IMR-90 (cell line): ENCODE measurements at regions not wholly inside any gene's neighbourhood (a gene's known extent, or its start where the extent isn't known, plus 50 kb on each side); places are given as distances from the start of the nearest gene placed in this dataset.

Source experiments
- ATAC-seq: fragments of 200-7000 bp; cut with Tn5 transposase; 2 replicates; pipeline ENCODE4 v1.9.1; 2020; ENCODE audit warnings: low read depth, mild to moderate bottlenecking, moderate library complexity
- BruUV-seq: library from RNA; stranded (reverse); fragments of 400-500 nt; replicated peaks from 2 replicates; lab custom pipeline; 2021; lab: Mats Ljungman, UMichigan
- CTCF ChIA-PET: fragments of 300-600 bp; formaldehyde crosslinking; extraction: SDS; loops from one replicate; lab custom pipeline; 2021; ENCODE audit warnings: antibody characterized with exemption; lab: Yijun Ruan, JAX
- POLR2A ChIA-PET: fragments of 300-600 bp; sonication (Branson Sonifier 250); formaldehyde crosslinking; loops from one replicate; lab custom pipeline; 2022; ENCODE audit warnings: antibody characterized with exemption; ENCODE audit not compliant: unreplicated experiment; lab: Charles Lee
- DNase-seq: peaks from one replicate; pipeline ENCODE4 v3.0.0; 2013
- H2AFZ ChIP-seq: replicated peaks from 2 replicates; pipeline ENCODE3; 2013; ENCODE audit warnings: low read length, mild to moderate bottlenecking; ENCODE audit not compliant: poor library complexity
- H2AK5ac ChIP-seq: 2 replicates; pipeline ENCODE4 v1.6.1; 2013; ENCODE audit warnings: low read depth, low read length, inconsistent platforms
- H2AK9ac ChIP-seq: replicated peaks from 2 replicates; pipeline ENCODE3; 2013; ENCODE audit warnings: mild to moderate bottlenecking, low read depth, low read length, moderate library complexity; ENCODE audit not compliant: poor library complexity
- H2BK120ac ChIP-seq: 2 replicates; pipeline ENCODE4 v1.6.1; 2013; ENCODE audit warnings: low read depth, low read length, inconsistent platforms
- H2BK15ac ChIP-seq: 3 replicates; pipeline ENCODE4 v1.6.1; 2013; ENCODE audit warnings: low read depth, low read length, inconsistent platforms
- H2BK20ac ChIP-seq: 2 replicates; pipeline ENCODE4 v1.6.1; 2013; ENCODE audit warnings: low read depth, mild to moderate bottlenecking, inconsistent platforms, low read length, moderate library complexity
- H2BK5ac ChIP-seq: 2 replicates; pipeline ENCODE4 v1.6.1; 2013; ENCODE audit warnings: mild to moderate bottlenecking, low read depth, low read length, inconsistent platforms; ENCODE audit not compliant: poor library complexity, severe bottlenecking
- H3K14ac ChIP-seq: replicated peaks from 2 replicates; pipeline ENCODE4 v1.6.1; 2013; ENCODE audit warnings: low read depth, low read length, inconsistent platforms
- H3K18ac ChIP-seq: 2 replicates; pipeline ENCODE4 v1.6.1; 2013; ENCODE audit warnings: low read depth, low read length, control low read depth
- H3K23ac ChIP-seq: 2 replicates; pipeline ENCODE4 v1.6.1; 2013; ENCODE audit warnings: low read depth, low read length, inconsistent platforms
- H3K27ac ChIP-seq: 2 replicates; pipeline ENCODE4 v1.5.1; 2013; ENCODE audit warnings: mild to moderate bottlenecking, control low read depth, low read length; ENCODE audit not compliant: insufficient read depth
- H3K27me3 ChIP-seq: 2 replicates; pipeline ENCODE4 v1.6.1; 2013; ENCODE audit warnings: low read length; ENCODE audit not compliant: control insufficient read depth, insufficient read depth
- H3K36me3 ChIP-seq: 2 replicates; pipeline ENCODE4 v1.6.1; 2013; ENCODE audit warnings: low read length, mixed read lengths; ENCODE audit not compliant: control insufficient read depth, insufficient read depth
- H3K4ac ChIP-seq: 2 replicates; pipeline ENCODE4 v1.6.1; 2013; ENCODE audit warnings: low read depth, low read length, inconsistent platforms
- H3K4me1 ChIP-seq: 2 replicates; pipeline ENCODE4 v1.6.1; 2013; ENCODE audit warnings: low read length, mixed read lengths; ENCODE audit not compliant: control insufficient read depth, insufficient read depth
- H3K4me2 ChIP-seq: 2 replicates; pipeline ENCODE4 v1.6.1; 2013; ENCODE audit warnings: low read depth, mild to moderate bottlenecking, control low read depth, low read length, moderate library complexity
- H3K4me3 ChIP-seq: 2 replicates; pipeline ENCODE4 v1.5.1; 2013; ENCODE audit warnings: low read depth, mild to moderate bottlenecking, control low read depth, low read length, moderate library complexity; ENCODE audit not compliant: insufficient read depth
- H3K56ac ChIP-seq: 2 replicates; pipeline ENCODE4 v1.6.1; 2013; ENCODE audit warnings: low read length, inconsistent platforms; ENCODE audit not compliant: insufficient read depth; ENCODE audit errors: extremely low read depth
- H3K79me1 ChIP-seq, 2 experiments: 2 replicates each; pipeline ENCODE4 v1.6.1; 2013; ENCODE audit warnings: low read length in 2 of 2, inconsistent platforms in 1 of 2, low read depth in 1 of 2
- H3K9ac ChIP-seq: 2 replicates; pipeline ENCODE4 v1.6.1; 2013; ENCODE audit warnings: low read depth, low read length, control low read depth
- H3K9me1 ChIP-seq: 2 replicates; pipeline ENCODE4 v1.6.1; 2013; ENCODE audit warnings: low read length, inconsistent platforms; ENCODE audit not compliant: insufficient read depth
- H3K9me3 ChIP-seq: 2 replicates; pipeline ENCODE4 v1.6.1; 2013; ENCODE audit warnings: low read length; ENCODE audit not compliant: control insufficient read depth, insufficient read depth
- H4K20me1 ChIP-seq: 2 replicates; pipeline ENCODE4 v1.6.1; 2013; ENCODE audit warnings: low read length, inconsistent platforms; ENCODE audit not compliant: insufficient read depth
- H4K5ac ChIP-seq: 2 replicates; pipeline ENCODE4 v1.6.1; 2013; ENCODE audit warnings: mild to moderate bottlenecking, low read depth, low read length, control low read depth
- H4K8ac ChIP-seq, 2 experiments: 2 replicates each; pipeline ENCODE4 v1.6.1; 2013; ENCODE audit warnings: low read depth in 2 of 2, low read length in 2 of 2, control low read depth in 1 of 2, inconsistent platforms in 1 of 2
- H4K91ac ChIP-seq: 2 replicates; pipeline ENCODE4 v1.6.1; 2013; ENCODE audit warnings: low read depth, low read length, inconsistent platforms; ENCODE audit not compliant: insufficient read depth
- BHLHE40 ChIP-seq: fragments of 150-350 bp; IDR thresholded peaks from 2 replicates; pipeline ENCODE4 v1.6.1; 2016; ENCODE audit warnings: mild to moderate bottlenecking, low read depth, low read length
- FOS ChIP-seq: fragments of 150-350 bp; IDR thresholded peaks from 2 replicates; pipeline ENCODE4 v1.6.1; 2016; ENCODE audit warnings: low read depth, low read length
- MAZ ChIP-seq: IDR thresholded peaks from 2 replicates; pipeline ENCODE4 v1.6.1; 2012; ENCODE audit warnings: low read depth, mild to moderate bottlenecking, low read length, improper control_type of control experiment, moderate library complexity, borderline replicate concordance
- RCOR1 ChIP-seq: IDR thresholded peaks from 2 replicates; pipeline ENCODE4 v1.6.1; 2012; ENCODE audit warnings: mild to moderate bottlenecking, low read length, improper control_type of control experiment; ENCODE audit not compliant: insufficient replicate concordance
- RFX5 ChIP-seq: IDR thresholded peaks from 2 replicates; pipeline ENCODE4 v1.8.0; 2012; ENCODE audit warnings: low read depth, mild to moderate bottlenecking, low read length, moderate library complexity
- SMC3 ChIP-seq: fragments of 150-350 bp; IDR thresholded peaks from 2 replicates; pipeline ENCODE4 v1.6.1; 2016; ENCODE audit warnings: low read depth, mild to moderate bottlenecking, antibody characterized with exemption, low read length, moderate library complexity
- WGBS, 2 experiments: methylation state at CpG; one replicate each; pipeline versions ENCODE4 v1.1.5 to v1.1.7; 2013; ENCODE audit warnings: missing lambda C conversion rate in 2 of 2; ENCODE audit not compliant: insufficient read length in 1 of 2; ENCODE audit errors: extremely low coverage in 2 of 2; 5-methylcytosine and 5-hydroxymethylcytosine counted together
- dilution Hi-C: fragments of 300-500 bp; cut with HindIII; formaldehyde crosslinking; loops from one replicate; pipeline ENCODE4 v1.14.3; 2018; ENCODE audit warnings: low sequenced_read_pairs; ENCODE audit not compliant: unreplicated experiment
- in situ Hi-C: fragments of 300-500 bp; cut with MboI; formaldehyde crosslinking; loops from 3 replicates; pipeline ENCODE4 v1.14.3; 2019; ENCODE audit warnings: low sequenced_read_pairs, inconsistent platforms, mixed read lengths
- intact Hi-C: fragments of 100-400 bp; cut with micrococcal nuclease; formaldehyde crosslinking; loops from 2 replicates; pipeline ENCODE4 v1.10.0; 2022
- TF ChIP-seq, protein P1 (sequence below): fragments of 150-350 bp; IDR thresholded peaks from 2 replicates; pipeline ENCODE4 v1.6.1; 2016; ENCODE audit warnings: low read depth, mild to moderate bottlenecking, low read length, moderate library complexity, borderline replicate concordance
- TF ChIP-seq, protein P2 (sequence below): fragments of 150-350 bp; IDR thresholded peaks from 2 replicates; pipeline ENCODE4 v1.6.1; 2017; ENCODE audit warnings: mild to moderate bottlenecking, antibody characterized with exemption, low read length, low read depth

DNA sequence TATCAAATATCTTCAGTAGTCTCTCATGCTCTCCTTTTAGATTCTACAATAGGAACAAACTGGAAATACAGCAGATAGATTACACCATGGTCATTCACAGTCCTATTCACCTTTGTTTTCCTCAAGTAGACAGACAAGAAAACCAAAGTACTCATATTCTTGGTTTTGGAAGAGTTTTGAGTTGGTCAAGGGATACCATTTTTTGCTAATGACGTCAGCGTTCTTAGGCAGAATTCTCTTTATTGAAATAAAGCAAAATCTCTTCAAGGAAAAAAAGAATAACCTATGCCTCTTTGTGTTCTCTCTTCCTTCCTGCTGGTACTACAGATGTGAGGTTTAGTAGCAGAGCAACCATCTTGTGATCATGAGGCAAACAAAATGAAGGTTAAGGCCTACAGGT lies 268.3 kb upstream of the PDZRN3 start:
- Histone ChIP-seq H3K9me3 (no peaks in the 10 kb centered on the region), H3K14ac (no peak overlapping the region)
- in situ Hi-C loops = loop anchor here (25.0 kb wide), 2 partner anchors 769 to 1269 kb away; no protein-coding TSS in a partner anchor

More for the DNA sequence above, 268.3 kb upstream of the PDZRN3 start:
- no peak for DNase-seq
- H3K23ac ChIP-seq = no peak overlapping the region
- H2AK9ac ChIP-seq = no peak overlapping the region
- H3K4me1 ChIP-seq = no peaks in the 10 kb centered on the region
- BruUV-seq = no TSS peak
- H4K20me1 ChIP-seq = no peaks in the 10 kb centered on the region
- intact Hi-C loops (no loop called here), dilution Hi-C loops (no loop called here)
- no peak overlapping the region for H3K4ac ChIP-seq
- CTCF ChIA-PET = no interaction called here
- WGBS, 2 experiments = no CpG with 5 or more reads among the region's 2 CpGs
- no peak overlapping the region for H3K27ac ChIP-seq
- H4K5ac ChIP-seq = no peak overlapping the region
- no peak overlapping the region for H2BK120ac ChIP-seq
- POLR2A ChIA-PET = no interaction called here
- no peaks in the 10 kb centered on the region for H3K27me3 ChIP-seq
- H2AFZ ChIP-seq = no peak overlapping the region
- no peaks in the 10 kb centered on the region for H3K36me3 ChIP-seq
- no peak overlapping the region for H2BK20ac ChIP-seq
- TF ChIP-seq, protein P1, sequence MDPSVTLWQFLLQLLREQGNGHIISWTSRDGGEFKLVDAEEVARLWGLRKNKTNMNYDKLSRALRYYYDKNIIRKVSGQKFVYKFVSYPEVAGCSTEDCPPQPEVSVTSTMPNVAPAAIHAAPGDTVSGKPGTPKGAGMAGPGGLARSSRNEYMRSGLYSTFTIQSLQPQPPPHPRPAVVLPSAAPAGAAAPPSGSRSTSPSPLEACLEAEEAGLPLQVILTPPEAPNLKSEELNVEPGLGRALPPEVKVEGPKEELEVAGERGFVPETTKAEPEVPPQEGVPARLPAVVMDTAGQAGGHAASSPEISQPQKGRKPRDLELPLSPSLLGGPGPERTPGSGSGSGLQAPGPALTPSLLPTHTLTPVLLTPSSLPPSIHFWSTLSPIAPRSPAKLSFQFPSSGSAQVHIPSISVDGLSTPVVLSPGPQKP = no peak
- TF ChIP-seq BHLHE40 (no peak), SMC3 (no peak), FOS (no peak), RCOR1 (no peak), RFX5 (no peak), MAZ (no peak)
- TF ChIP-seq, protein P2, sequence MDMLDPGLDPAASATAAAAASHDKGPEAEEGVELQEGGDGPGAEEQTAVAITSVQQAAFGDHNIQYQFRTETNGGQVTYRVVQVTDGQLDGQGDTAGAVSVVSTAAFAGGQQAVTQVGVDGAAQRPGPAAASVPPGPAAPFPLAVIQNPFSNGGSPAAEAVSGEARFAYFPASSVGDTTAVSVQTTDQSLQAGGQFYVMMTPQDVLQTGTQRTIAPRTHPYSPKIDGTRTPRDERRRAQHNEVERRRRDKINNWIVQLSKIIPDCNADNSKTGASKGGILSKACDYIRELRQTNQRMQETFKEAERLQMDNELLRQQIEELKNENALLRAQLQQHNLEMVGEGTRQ = no peak
- no peak overlapping the region for H3K9ac ChIP-seq
- H3K4me3 ChIP-seq = no peak overlapping the region
- H3K9me1 ChIP-seq = no peaks in the 10 kb centered on the region
- H2BK15ac ChIP-seq = no peak overlapping the region
- H2BK5ac ChIP-seq = no peak overlapping the region
- H3K79me1 ChIP-seq = no peaks in the 10 kb centered on the region
- no peak overlapping the region for H3K56ac ChIP-seq
- H4K8ac ChIP-seq = no peak overlapping the region
- no peak overlapping the region for H3K18ac ChIP-seq
- no peak overlapping the region for H4K91ac ChIP-seq
- H2AK5ac ChIP-seq = no peak overlapping the region
- ATAC-seq = no peak
- H3K4me2 ChIP-seq = no peak overlapping the region
